HepG2 (cell line): ENCODE measurements at regions not wholly inside any gene's neighbourhood (a gene's known extent, or its start where the extent isn't known, plus 50 kb on each side); places are given as distances from the start of the nearest gene placed in this dataset.

ENCODE experiments used
- AFF4 ChIP-seq: sonication (generic); formaldehyde crosslinking; IDR thresholded peaks from 2 replicates; pipeline ENCODE4 v1.4.0; 2020; ENCODE audit warnings: missing genetic modification reagents
- ATF3 ChIP-seq: sonication (generic); formaldehyde crosslinking; IDR thresholded peaks from 2 replicates; pipeline ENCODE4 v1.4.0; 2020; ENCODE audit warnings: missing genetic modification reagents
- CHD2 ChIP-seq: IDR thresholded peaks from 2 replicates; pipeline ENCODE4 v1.6.1; 2011; ENCODE audit warnings: low read depth, low read length, improper control_type of control experiment
- IKZF1 ChIP-seq: fragments of 450-650 bp; IDR thresholded peaks from 2 replicates; pipeline ENCODE4 v1.7.1; 2016
- IRF2 ChIP-seq: IDR thresholded peaks from 2 replicates; pipeline ENCODE4 v1.6.1; 2018; ENCODE audit warnings: missing genetic modification reagents, missing compliant biosample characterization
- ISL2 ChIP-seq: sonication (generic); formaldehyde crosslinking; IDR thresholded peaks from 2 replicates; pipeline ENCODE4 v1.5.0; 2020; ENCODE audit warnings: missing genetic modification reagents
- NKX3-1 ChIP-seq: sonication (generic); formaldehyde crosslinking; IDR thresholded peaks from 2 replicates; pipeline ENCODE4 v1.5.0; 2020; ENCODE audit warnings: missing genetic modification reagents
- POLR2AphosphoS5 ChIP-seq: IDR thresholded peaks from 2 replicates; pipeline ENCODE4 v1.6.1; 2012; ENCODE audit warnings: low read depth, low read length
- PRMT3 ChIP-seq: sonication (generic); formaldehyde crosslinking; IDR thresholded peaks from 2 replicates; pipeline ENCODE4 v1.8.1; 2022; ENCODE audit warnings: low read depth, mild to moderate bottlenecking, moderate library complexity, missing genetic modification reagents, borderline replicate concordance
- PTBP1 ChIP-seq: fragments of 200-400 bp; formaldehyde crosslinking; IDR thresholded peaks from 2 replicates; pipeline ENCODE4 v1.6.1; 2018; ENCODE audit warnings: low read length, low read depth; ENCODE audit not compliant: poor library complexity, severe bottlenecking
- RAD51 ChIP-seq: fragments of 450-650 bp; IDR thresholded peaks from 2 replicates; pipeline ENCODE4 v1.6.1; 2016; ENCODE audit warnings: borderline replicate concordance
- RARA ChIP-seq: IDR thresholded peaks from 2 replicates; pipeline ENCODE4 v1.6.1; 2016; ENCODE audit warnings: missing genetic modification reagents, missing compliant biosample characterization
- SIN3A ChIP-seq: IDR thresholded peaks from 2 replicates; pipeline ENCODE4 v1.6.1; 2011; ENCODE audit warnings: low read depth, mild to moderate bottlenecking, control low read depth, low read length, borderline replicate concordance
- TERF1 ChIP-seq: sonication (generic); formaldehyde crosslinking; IDR thresholded peaks from 2 replicates; pipeline ENCODE4 v1.8.0; 2022; ENCODE audit warnings: mild to moderate bottlenecking, missing genetic modification reagents, moderate library complexity
- TGIF2 ChIP-seq: IDR thresholded peaks from 2 replicates; pipeline ENCODE4 v1.6.1; 2016; ENCODE audit warnings: control low read depth, missing compliant biosample characterization
- THAP8 ChIP-seq: sonication (generic); formaldehyde crosslinking; IDR thresholded peaks from 2 replicates; pipeline ENCODE4 v1.5.1; 2020; ENCODE audit warnings: missing genetic modification reagents, mild to moderate bottlenecking, borderline replicate concordance
- TP53 ChIP-seq: sonication (generic); formaldehyde crosslinking; conservative IDR thresholded peaks from 2 replicates; pipeline ENCODE4 v1.4.0; 2020; ENCODE audit warnings: missing genetic modification reagents
- ZBTB33 ChIP-seq: sonication (generic); formaldehyde crosslinking; IDR thresholded peaks from 2 replicates; pipeline ENCODE4 v1.4.0; 2020; ENCODE audit warnings: missing genetic modification reagents
- ZFP91 ChIP-seq: sonication (generic); formaldehyde crosslinking; IDR thresholded peaks from 2 replicates; pipeline ENCODE4 v1.9.0; 2022; ENCODE audit warnings: missing genetic modification reagents, mild to moderate bottlenecking, borderline replicate concordance
- ZNF326 ChIP-seq: sonication (generic); formaldehyde crosslinking; IDR thresholded peaks from 2 replicates; pipeline ENCODE4 v1.4.0; 2020; ENCODE audit warnings: missing genetic modification reagents, borderline replicate concordance
- ZNF550 ChIP-seq: sonication (generic); formaldehyde crosslinking; IDR thresholded peaks from 2 replicates; pipeline ENCODE4 v1.4.0; 2020; ENCODE audit warnings: mild to moderate bottlenecking, missing genetic modification reagents, borderline replicate concordance
- ZNF720 ChIP-seq: sonication (generic); formaldehyde crosslinking; IDR thresholded peaks from 2 replicates; pipeline ENCODE4 v1.4.0; 2020; ENCODE audit warnings: missing genetic modification reagents

GRCh38 chr6:18585032-18585573, 198.0 kb downstream of the RNF144B start (continued):
- TF ChIP-seq NKX3-1 (CRISPR knock-in tag): no peak
- TF ChIP-seq ZNF326: no peak
- no peak for TF ChIP-seq SIN3A
- no peak for TF ChIP-seq CHD2
- TF ChIP-seq AFF4 (CRISPR knock-in tag): no peak
- TF ChIP-seq ZBTB33 (CRISPR knock-in tag): no peak
- TF ChIP-seq ZFP91 (CRISPR knock-in tag): no peak
- TF ChIP-seq TGIF2 (CRISPR knock-in tag): no peak
- no peak for TF ChIP-seq PTBP1
- no peak for TF ChIP-seq IRF2 (CRISPR knock-in tag)
- no peak for TF ChIP-seq IKZF1
- TF ChIP-seq ATF3 (CRISPR knock-in tag): peak; percentile 66; the same call in 1 of the 2 replicates
- TF ChIP-seq POLR2AphosphoS5: no peak
- TF ChIP-seq TP53 (CRISPR knock-in tag): no peak
- TF ChIP-seq TERF1 (CRISPR knock-in tag): no peak
- no peak for TF ChIP-seq THAP8 (CRISPR knock-in tag)
- TF ChIP-seq ISL2 (CRISPR knock-in tag): no peak
- TF ChIP-seq ZNF550: no peak
- TF ChIP-seq PRMT3 (CRISPR knock-in tag): no peak
- TF ChIP-seq ZNF720 (CRISPR knock-in tag): no peak
- TF ChIP-seq RARA: no peak
- TF ChIP-seq RAD51: no peak
